HG03575 (cell line): ENCODE measurements at regions not wholly inside any gene's neighbourhood (a gene's known extent, or its start where the extent isn't known, plus 50 kb on each side); places are given as distances from the start of the nearest gene placed in this dataset.

Experiments
- ATAC-seq: cut with Tn5 transposase; IDR thresholded peaks from one replicate; pipeline ENCODE4 v1.9.1; 2021; ENCODE audit not compliant: unreplicated experiment, insufficient number of reproducible peaks, low FRiP score; ENCODE audit errors: extremely low read depth

GRCh38 chr15:88323976-88324740, 67.6 kb upstream of the NTRK3 start:
- ATAC-seq = no peak

DNA sequence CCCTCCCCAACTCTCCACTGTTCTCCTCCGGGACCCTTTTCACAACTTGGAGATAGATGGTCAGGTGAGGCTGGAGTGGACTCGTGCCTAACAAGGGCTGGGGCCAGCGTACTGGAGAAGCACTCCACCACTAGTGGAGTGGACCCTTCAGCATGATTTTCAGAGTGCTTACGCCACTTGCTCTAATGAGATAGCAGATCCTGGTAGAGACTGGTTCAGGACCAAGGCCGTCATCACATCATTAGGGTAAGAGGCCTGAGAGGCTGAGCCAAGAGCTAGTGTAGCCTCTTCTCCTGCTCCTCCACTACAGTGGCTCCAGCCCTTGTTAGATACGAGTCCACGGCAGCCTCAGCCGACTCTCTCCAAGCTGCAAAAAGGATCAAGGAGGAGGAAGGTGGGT, 66.9 kb upstream of the NTRK3 start:
- ATAC-seq = no peak

GRCh38 chr15:88322461-88322860, 65.9 kb upstream of the NTRK3 start:
- ATAC-seq = no peak

GRCh38 chr15:88321271-88321670, 64.7 kb upstream of the NTRK3 start:
- ATAC-seq = no peak

DNA sequence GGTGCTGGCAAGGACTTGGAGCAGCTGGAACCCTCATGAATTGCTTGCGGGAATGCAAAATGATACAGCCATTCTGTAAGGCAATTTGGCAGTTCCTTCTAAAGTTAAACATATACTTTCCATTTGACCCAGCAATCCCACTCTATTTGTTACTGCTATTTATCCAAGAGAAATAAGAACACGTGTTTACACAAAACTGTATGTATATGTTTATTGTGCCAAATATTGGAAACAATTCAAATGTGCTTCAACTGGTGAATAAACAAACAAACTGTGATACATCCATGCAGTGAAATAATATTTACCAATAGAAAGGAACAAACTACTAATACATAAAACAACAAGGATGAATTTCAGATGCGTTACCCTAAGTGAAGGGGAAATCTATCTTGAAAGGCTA, 60.0 kb upstream of the NTRK3 start:
- no peak for ATAC-seq

DNA sequence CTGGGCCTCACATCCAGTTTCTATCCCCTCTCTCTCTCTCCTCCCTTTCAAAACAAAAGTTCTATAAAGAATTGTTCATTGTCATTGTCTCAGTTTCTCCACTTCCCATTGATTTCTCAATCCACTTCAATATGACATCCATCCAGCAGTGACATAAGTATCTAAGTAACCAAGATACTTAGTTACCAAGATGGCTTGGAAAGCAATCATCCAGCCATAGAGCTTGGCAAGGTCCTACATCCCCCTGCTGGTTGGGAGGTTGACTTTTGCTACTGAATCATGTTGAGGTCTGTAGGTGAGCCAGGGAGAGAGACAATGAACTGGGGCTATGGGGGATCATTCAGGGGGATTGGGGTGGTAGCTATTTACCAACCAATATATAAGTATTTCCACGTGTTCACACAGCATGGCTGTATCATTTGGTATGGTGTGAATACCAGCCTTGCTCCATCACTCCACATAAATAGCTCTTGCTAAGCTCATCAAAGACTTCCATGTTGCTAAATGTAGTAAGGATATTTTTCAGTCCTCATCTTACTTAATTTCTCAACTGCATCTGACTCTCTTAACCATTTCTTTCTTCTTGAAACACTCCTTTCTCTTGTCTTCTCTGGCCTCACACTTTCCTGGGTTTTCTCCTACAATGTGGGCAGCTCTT, 58.8 kb upstream of the NTRK3 start:
- ATAC-seq = no peak

GRCh38 chr15:88312941-88313579, 56.5 kb upstream of the NTRK3 start:
- ATAC-seq = no peak

GRCh38 chr15:88309363-88309762, 52.8 kb upstream of the NTRK3 start:
- no peak for ATAC-seq

- no peak for ATAC-seq
Observed at GRCh38 chr15:88307344-88307743, 50.8 kb upstream of the NTRK3 start.
